A673 (cell line): ENCODE measurements at regions not wholly inside any gene's neighbourhood (a gene's known extent, or its start where the extent isn't known, plus 50 kb on each side); places are given as distances from the start of the nearest gene placed in this dataset.

ENCODE experiments used
- CTCF ChIP-seq: fragments of 300-800, 200-600 bp; sonication (generic); conservative IDR thresholded peaks from 2 replicates; pipeline ENCODE4 v1.5.1; 2017; ENCODE audit warnings: low read depth, mild to moderate bottlenecking, antibody characterized with exemption, low read length, moderate library complexity, mixed read lengths
- EZH2 ChIP-seq: fragments of 200-600 bp; sonication (generic); IDR thresholded peaks from 2 replicates; pipeline ENCODE4 v1.6.1; 2017; ENCODE audit warnings: borderline replicate concordance, low read depth, mild to moderate bottlenecking, mixed read lengths, antibody characterized with exemption, low read length; ENCODE audit not compliant: poor library complexity, severe bottlenecking

- TF ChIP-seq CTCF (no peak), EZH2 (no peak)
Observed at GRCh38 chr12:11584221-11584855, 65.1 kb upstream of the ETV6 start.
